GM23338 (cell line): ENCODE measurements at regions not wholly inside any gene's neighbourhood (a gene's known extent, or its start where the extent isn't known, plus 50 kb on each side); places are given as distances from the start of the nearest gene placed in this dataset.
A peak's percentile ranks its signal among the peaks of the same experiment; 100 is the strongest.

Source experiments
- ATAC-seq: fragments of 200-7000 bp; cut with Tn5 transposase; 3 replicates; pipeline ENCODE4 v1.9.1; 2020
- DNase-seq: peaks from one replicate; pipeline ENCODE4 v3.0.0-alpha.2; 2015; ENCODE audit warnings: low spot score
- H2AFZ ChIP-seq: fragments of 200-600 bp; sonication (generic); 2 replicates; pipeline ENCODE4 v1.8.0; 2016; ENCODE audit warnings: antibody characterized with exemption, mild to moderate bottlenecking, moderate library complexity
- H3F3A ChIP-seq: fragments of 200-600 bp; sonication (generic); replicated peaks from 2 replicates; pipeline ENCODE4 v1.8.0; 2017; ENCODE audit warnings: antibody characterized with exemption, mixed run types, low read depth
- H3K27ac ChIP-seq: fragments of 200-600 bp; sonication (generic); 2 replicates; pipeline ENCODE4 v1.6.1; 2016; ENCODE audit warnings: low read depth
- H3K27me3 ChIP-seq: fragments of 200-600 bp; sonication (generic); 2 replicates; pipeline ENCODE4 v1.8.0; 2016; ENCODE audit warnings: mild to moderate bottlenecking, mixed run types, moderate library complexity; ENCODE audit not compliant: insufficient read depth
- H3K36me3 ChIP-seq: fragments of 200-600 bp; sonication (generic); 2 replicates; pipeline ENCODE4 v1.8.0; 2016; ENCODE audit warnings: mild to moderate bottlenecking; ENCODE audit not compliant: insufficient read depth
- H3K4me1 ChIP-seq: fragments of 200-600 bp; sonication (generic); 2 replicates; pipeline ENCODE4 v1.8.0; 2016; ENCODE audit warnings: mild to moderate bottlenecking, moderate library complexity; ENCODE audit not compliant: insufficient read depth
- H3K4me2 ChIP-seq: fragments of 200-600 bp; sonication (generic); 2 replicates; pipeline ENCODE4 v1.7.1; 2017; ENCODE audit warnings: mixed run types
- H3K4me3 ChIP-seq: fragments of 200-600 bp; sonication (generic); 2 replicates; pipeline ENCODE4 v1.6.1; 2016; ENCODE audit warnings: mixed run types
- H3K79me2 ChIP-seq: fragments of 200-600 bp; sonication (generic); replicated peaks from 2 replicates; pipeline ENCODE4 v1.8.0; 2017; ENCODE audit warnings: mild to moderate bottlenecking; ENCODE audit not compliant: insufficient read depth
- H3K9me2 ChIP-seq: fragments of 200-600 bp; sonication (generic); 2 replicates; pipeline ENCODE4 v1.8.0; 2017; ENCODE audit not compliant: insufficient read depth
- H4K20me1 ChIP-seq: fragments of 200-600 bp; sonication (generic); replicated peaks from 2 replicates; pipeline ENCODE4 v1.8.0; 2017; ENCODE audit warnings: mild to moderate bottlenecking; ENCODE audit not compliant: insufficient read depth
- H3K27ac Mint-ChIP-seq: 2 replicates; pipeline ENCODE4 v1.8.0; 2020; ENCODE audit warnings: inconsistent platforms, mild to moderate bottlenecking, moderate library complexity, mixed read lengths
- H3K27me3 Mint-ChIP-seq: 3 replicates; pipeline ENCODE4 v1.8.0; 2022; ENCODE audit warnings: low read depth, mild to moderate bottlenecking, moderate library complexity, mixed read lengths, inconsistent platforms; ENCODE audit not compliant: insufficient read depth, poor library complexity
- H3K36me3 Mint-ChIP-seq: 3 replicates; pipeline ENCODE4 v1.8.0; 2021; ENCODE audit warnings: low read depth, mild to moderate bottlenecking, inconsistent platforms, moderate library complexity, mixed read lengths
- H3K4me1 Mint-ChIP-seq: 3 replicates; pipeline ENCODE4 v1.8.0; 2020; ENCODE audit warnings: mild to moderate bottlenecking, inconsistent platforms, mixed read lengths
- H3K4me3 Mint-ChIP-seq: 3 replicates; pipeline ENCODE4 v1.8.0; 2021; ENCODE audit warnings: moderate library complexity, mild to moderate bottlenecking, inconsistent platforms, mixed read lengths
- H3K9me3 Mint-ChIP-seq: 3 replicates; pipeline ENCODE4 v1.8.0; 2020; ENCODE audit warnings: moderate library complexity, mild to moderate bottlenecking, inconsistent platforms, mixed read lengths
- CREB1 ChIP-seq: fragments of 250-450 bp; sonication (Bioruptor Pico); IDR thresholded peaks from 2 replicates; pipeline ENCODE4 v1.5.0; 2020; ENCODE audit warnings: low read depth, mild to moderate bottlenecking, moderate library complexity
- CTCF ChIP-seq, 2 experiments: fragments of 200-600 bp in 1 of 2; sonication (generic) in 1 of 2; conservative IDR thresholded peaks; 2 replicates each; pipeline versions ENCODE4 v1.5.1 to v1.6.1; 2016 to 2017; ENCODE audit warnings: antibody characterized with exemption in 2 of 2, low read depth in 2 of 2, mild to moderate bottlenecking in 2 of 2, moderate library complexity in 1 of 2
- ETS1 ChIP-seq: IDR thresholded peaks from 2 replicates; pipeline ENCODE4 v1.6.1; 2016; ENCODE audit warnings: antibody characterized with exemption
- EZH2 ChIP-seq: fragments of 200-600 bp; sonication (generic); IDR thresholded peaks from one replicate; pipeline ENCODE4 v1.8.0; 2017; ENCODE audit warnings: antibody characterized with exemption, mild to moderate bottlenecking, low read depth; ENCODE audit not compliant: unreplicated experiment
- EZH2phosphoT487 ChIP-seq: fragments of 200-600 bp; sonication (generic); IDR thresholded peaks from one replicate; pipeline ENCODE4 v1.8.1; 2018; ENCODE audit warnings: antibody characterized with exemption; ENCODE audit not compliant: unreplicated experiment
- JUNB ChIP-seq: IDR thresholded peaks from one replicate; pipeline ENCODE4 v1.6.1; 2016; ENCODE audit warnings: antibody characterized with exemption; ENCODE audit not compliant: unreplicated experiment
- NANOG ChIP-seq: IDR thresholded peaks from 2 replicates; pipeline ENCODE4 v1.6.1; 2016; ENCODE audit warnings: antibody characterized with exemption, borderline replicate concordance
- POLR2AphosphoS5 ChIP-seq: IDR thresholded peaks from 2 replicates; pipeline ENCODE4 v1.6.1; 2016; ENCODE audit warnings: antibody characterized with exemption, low read depth
- REST ChIP-seq: IDR thresholded peaks from one replicate; pipeline ENCODE4 v1.6.1; 2018; ENCODE audit warnings: antibody characterized with exemption; ENCODE audit not compliant: unreplicated experiment
- STAT1 ChIP-seq: IDR thresholded peaks from one replicate; pipeline ENCODE4 v1.6.1; 2016; ENCODE audit warnings: antibody characterized with exemption; ENCODE audit not compliant: unreplicated experiment
- ZNF114 ChIP-seq: fragments of 250-450 bp; sonication (Bioruptor Pico); IDR thresholded peaks from 2 replicates; pipeline ENCODE4 v1.5.0; 2020; ENCODE audit warnings: mild to moderate bottlenecking, moderate library complexity
- ZNF331 ChIP-seq: fragments of 250-450 bp; sonication (Bioruptor Pico); IDR thresholded peaks from 2 replicates; pipeline ENCODE4 v1.5.0; 2020; ENCODE audit warnings: low read depth, mild to moderate bottlenecking, moderate library complexity
- ZNF462 ChIP-seq: fragments of 250-450 bp; sonication (Bioruptor Pico); IDR thresholded peaks from 2 replicates; pipeline ENCODE4 v1.5.0; 2020; ENCODE audit warnings: mild to moderate bottlenecking, moderate library complexity

GRCh38 chr2:171626949-171627348 lies 60.3 kb upstream of the DYNC1I2 start:
- Histone ChIP-seq H3K4me3 (no peak overlapping the region), H2AFZ (no peak overlapping the region), H3K9me2 (no peaks in the 10 kb centered on the region; the same call in 1 of the 2 replicates), H4K20me1 (no peaks in the 10 kb centered on the region), H3K27ac (no peak overlapping the region), H3K36me3 (peaks cover 16% of the 10 kb centered on the region), H3K4me1 (no peaks in the 10 kb centered on the region), H3K27me3 (no peaks in the 10 kb centered on the region), H3K79me2 (no peaks in the 10 kb centered on the region), H3F3A (no peaks in the 10 kb centered on the region), H3K4me2 (no peak overlapping the region)
- Mint-ChIP-seq H3K27ac (no peak overlapping the region), H3K4me1 (no peaks in the 10 kb centered on the region), H3K36me3 (peaks cover 46% of the 10 kb centered on the region), H3K27me3 (peaks cover 4% of the 10 kb centered on the region), H3K9me3 (peaks cover 68% of the 10 kb centered on the region), H3K4me3 (no peak overlapping the region)
- peak; percentile 28 for DNase-seq
- ATAC-seq = no peak
- TF ChIP-seq ZNF462 (CRISPR knock-in tag) (no peak), NANOG (no peak), STAT1 (no peak), CREB1 (CRISPR knock-in tag) (no peak), EZH2phosphoT487 (no peak), JUNB (no peak), EZH2 (no peak), ETS1 (no peak), REST (no peak), CTCF (conservative IDR thresholded peaks at IDR 0.05; ENCODE audit: low read depth in 2 of 2) (no peak), ZNF331 (no peak), POLR2AphosphoS5 (no peak), ZNF114 (CRISPR knock-in tag) (no peak)
